ENCODE measurements at regions not wholly inside any gene's neighbourhood (a gene's known extent, or its start where the extent isn't known, plus 50 kb on each side); places are given as distances from the start of the nearest gene placed in this dataset.

- TF ChIP-seq CTCF (IDR thresholded peaks at IDR 0.05) (no peak), ZNF416 (CRISPR knock-in tag; IDR thresholded peaks at IDR 0.05) (no peak)
Observed at GRCh38 chr9:109922617-109923470, 142.8 kb downstream of the PALM2AKAP2 start (continued).

GRCh38 chr9:109923471-109923760, 143.4 kb downstream of the PALM2AKAP2 start:
- Mint-ChIP-seq H3K4me3 (no peak overlapping the region), H3K27me3 (ENCODE audit: low read depth) (no peaks in the 10 kb centered on the region), H3K27ac (peak overlapping the region; percentile 32; the same call in 1 of the 2 replicates), H3K36me3 (no peaks in the 10 kb centered on the region), H3K9me3 (0 out of 2 replicates have a peak, but pooled peaks cover 3% of the 10 kb centered on the region), H3K4me1 (peaks cover 14% of the 10 kb centered on the region)
- CTCF ChIA-PET = interaction anchor here (0.6 kb wide), 1 partner anchor 219 kb away, joined by 3 read pairs; no protein-coding TSS in a partner anchor
- ATAC-seq (peak; percentile 85), DNase-seq (ENCODE audit: low spot score) (no peak)
- no peak for TF ChIP-seq E2F1 (CRISPR knock-in tag; IDR thresholded peaks at IDR 0.05)
- no peak for TF ChIP-seq ARID4B (CRISPR knock-in tag; IDR thresholded peaks at IDR 0.05; ENCODE audit: borderline replicate concordance)
- no peak for TF ChIP-seq NFE2L1 (CRISPR knock-in tag; IDR thresholded peaks at IDR 0.05)
- TF ChIP-seq STAT6 (CRISPR knock-in tag; conservative IDR thresholded peaks at IDR 0.05; ENCODE audit: low read depth) = no peak
- no peak for TF ChIP-seq SMAD3 (CRISPR knock-in tag; IDR thresholded peaks at IDR 0.05; ENCODE audit: borderline replicate concordance)
- no peak for TF ChIP-seq MYBL2 (CRISPR knock-in tag; IDR thresholded peaks at IDR 0.05)
- TF ChIP-seq USF1 (CRISPR knock-in tag; IDR thresholded peaks at IDR 0.05) = no peak
- no peak for TF ChIP-seq AR (CRISPR knock-in tag; IDR thresholded peaks at IDR 0.05)
- no peak for TF ChIP-seq USF2 (CRISPR knock-in tag; IDR thresholded peaks at IDR 0.05)
- no peak for TF ChIP-seq NFATC4 (CRISPR knock-in tag; IDR thresholded peaks at IDR 0.05)
- POLR2A ChIA-PET = no interaction called here

Data from WTC11 (cell line).